ENCODE measurements at regions not wholly inside any gene's neighbourhood (a gene's known extent, or its start where the extent isn't known, plus 50 kb on each side); places are given as distances from the start of the nearest gene placed in this dataset.

GRCh38 chr5:96242571-96242970 lies 190.5 kb downstream of the PCSK1 start:
- TF ChIP-seq, protein P1, sequence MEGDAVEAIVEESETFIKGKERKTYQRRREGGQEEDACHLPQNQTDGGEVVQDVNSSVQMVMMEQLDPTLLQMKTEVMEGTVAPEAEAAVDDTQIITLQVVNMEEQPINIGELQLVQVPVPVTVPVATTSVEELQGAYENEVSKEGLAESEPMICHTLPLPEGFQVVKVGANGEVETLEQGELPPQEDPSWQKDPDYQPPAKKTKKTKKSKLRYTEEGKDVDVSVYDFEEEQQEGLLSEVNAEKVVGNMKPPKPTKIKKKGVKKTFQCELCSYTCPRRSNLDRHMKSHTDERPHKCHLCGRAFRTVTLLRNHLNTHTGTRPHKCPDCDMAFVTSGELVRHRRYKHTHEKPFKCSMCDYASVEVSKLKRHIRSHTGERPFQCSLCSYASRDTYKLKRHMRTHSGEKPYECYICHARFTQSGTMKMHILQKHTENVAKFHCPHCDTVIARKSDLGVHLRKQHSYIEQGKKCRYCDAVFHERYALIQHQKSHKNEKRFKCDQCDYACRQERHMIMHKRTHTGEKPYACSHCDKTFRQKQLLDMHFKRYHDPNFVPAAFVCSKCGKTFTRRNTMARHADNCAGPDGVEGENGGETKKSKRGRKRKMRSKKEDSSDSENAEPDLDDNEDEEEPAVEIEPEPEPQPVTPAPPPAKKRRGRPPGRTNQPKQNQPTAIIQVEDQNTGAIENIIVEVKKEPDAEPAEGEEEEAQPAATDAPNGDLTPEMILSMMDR (tag by site-specific recombination; IDR thresholded peaks at IDR 0.05): no peak
- TF ChIP-seq ZNF670 (tag by site-specific recombination; IDR thresholded peaks at IDR 0.05; ENCODE audit: low read depth): no peak
- TF ChIP-seq, protein P2, sequence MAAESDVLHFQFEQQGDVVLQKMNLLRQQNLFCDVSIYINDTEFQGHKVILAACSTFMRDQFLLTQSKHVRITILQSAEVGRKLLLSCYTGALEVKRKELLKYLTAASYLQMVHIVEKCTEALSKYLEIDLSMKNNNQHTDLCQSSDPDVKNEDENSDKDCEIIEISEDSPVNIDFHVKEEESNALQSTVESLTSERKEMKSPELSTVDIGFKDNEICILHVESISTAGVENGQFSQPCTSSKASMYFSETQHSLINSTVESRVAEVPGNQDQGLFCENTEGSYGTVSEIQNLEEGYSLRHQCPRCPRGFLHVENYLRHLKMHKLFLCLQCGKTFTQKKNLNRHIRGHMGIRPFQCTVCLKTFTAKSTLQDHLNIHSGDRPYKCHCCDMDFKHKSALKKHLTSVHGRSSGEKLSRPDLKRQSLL (tag by site-specific recombination; IDR thresholded peaks at IDR 0.05): no peak
- TF ChIP-seq PBX3 (CRISPR knock-in tag; IDR thresholded peaks at IDR 0.05): no peak
- no peak for TF ChIP-seq ZNF76 (tag by site-specific recombination; IDR thresholded peaks at IDR 0.05; ENCODE audit: borderline replicate concordance, low read depth)
- TF ChIP-seq GLI4 (tag by site-specific recombination; IDR thresholded peaks at IDR 0.05): no peak
- no peak for TF ChIP-seq REST (tag by site-specific recombination; IDR thresholded peaks at IDR 0.05)
- TF ChIP-seq ZNF239 (tag by site-specific recombination; IDR thresholded peaks at IDR 0.05): no peak
- TF ChIP-seq, protein P3, sequence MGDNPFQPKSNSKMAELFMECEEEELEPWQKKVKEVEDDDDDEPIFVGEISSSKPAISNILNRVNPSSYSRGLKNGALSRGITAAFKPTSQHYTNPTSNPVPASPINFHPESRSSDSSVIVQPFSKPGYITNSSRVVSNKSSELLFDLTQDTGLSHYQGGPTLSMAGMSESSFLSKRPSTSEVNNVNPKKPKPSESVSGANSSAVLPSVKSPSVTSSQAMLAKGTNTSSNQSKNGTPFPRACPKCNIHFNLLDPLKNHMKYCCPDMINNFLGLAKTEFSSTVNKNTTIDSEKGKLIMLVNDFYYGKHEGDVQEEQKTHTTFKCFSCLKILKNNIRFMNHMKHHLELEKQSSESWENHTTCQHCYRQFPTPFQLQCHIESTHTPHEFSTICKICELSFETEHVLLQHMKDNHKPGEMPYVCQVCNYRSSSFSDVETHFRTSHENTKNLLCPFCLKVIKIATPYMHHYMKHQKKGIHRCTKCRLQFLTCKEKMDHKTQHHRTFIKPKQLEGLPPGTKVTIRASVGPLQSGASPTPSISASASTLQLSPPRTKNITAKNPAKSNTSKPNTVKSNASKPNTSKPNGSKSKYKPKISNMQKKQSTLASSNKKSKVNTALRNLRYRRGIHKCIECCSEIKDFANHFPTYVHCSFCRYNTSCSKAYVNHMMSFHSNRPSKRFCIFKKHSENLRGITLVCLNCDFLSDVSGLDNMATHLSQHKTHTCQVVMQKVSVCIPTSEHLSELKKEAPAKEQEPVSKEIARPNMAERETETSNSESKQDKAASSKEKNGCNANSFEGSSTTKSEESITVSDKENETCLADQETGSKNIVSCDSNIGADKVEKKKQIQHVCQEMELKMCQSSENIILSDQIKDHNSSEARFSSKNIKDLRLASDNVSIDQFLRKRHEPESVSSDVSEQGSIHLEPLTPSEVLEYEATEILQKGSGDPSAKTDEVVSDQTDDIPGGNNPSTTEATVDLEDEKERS (tag by site-specific recombination; IDR thresholded peaks at IDR 0.05): no peak
